ENCODE measurements at regions not wholly inside any gene's neighbourhood (a gene's known extent, or its start where the extent isn't known, plus 50 kb on each side); places are given as distances from the start of the nearest gene placed in this dataset.

GRCh38 chr2:193505620-193506019 is 1310.9 kb upstream of the TMEFF2 start:
- no peak for DNase-seq (ENCODE audit: low read depth)
- no peak overlapping the region for H3K4me3 ChIP-seq (ENCODE audit: low read depth, low read length)
- TF ChIP-seq CTCF (conservative IDR thresholded peaks at IDR 0.05; ENCODE audit: low read depth, low read length): no peak

GRCh38 chr2:193502363-193503035 is 1307.8 kb upstream of the TMEFF2 start:
- no peak overlapping the region for H3K4me3 ChIP-seq (ENCODE audit: low read depth, low read length)
- no peak for TF ChIP-seq CTCF (conservative IDR thresholded peaks at IDR 0.05; ENCODE audit: low read depth, low read length)
- DNase-seq (ENCODE audit: low read depth): no peak

- TF ChIP-seq CTCF (conservative IDR thresholded peaks at IDR 0.05; ENCODE audit: low read depth, low read length): no peak
- DNase-seq (ENCODE audit: low read depth): no peak
- no peak overlapping the region for H3K4me3 ChIP-seq (ENCODE audit: low read depth, low read length)
Observed at GRCh38 chr2:193496786-193497185, 1302.1 kb upstream of the TMEFF2 start.

GRCh38 chr2:193482557-193482956 is 1287.8 kb upstream of the TMEFF2 start:
- no peak overlapping the region for H3K4me3 ChIP-seq (ENCODE audit: low read depth, low read length)
- DNase-seq (ENCODE audit: low read depth): no peak
- no peak for TF ChIP-seq CTCF (conservative IDR thresholded peaks at IDR 0.05; ENCODE audit: low read depth, low read length)

GRCh38 chr2:193480187-193480586 is 1285.5 kb upstream of the TMEFF2 start:
- DNase-seq (ENCODE audit: low read depth): no peak
- TF ChIP-seq CTCF (conservative IDR thresholded peaks at IDR 0.05; ENCODE audit: low read depth, low read length): no peak
- no peak overlapping the region for H3K4me3 ChIP-seq (ENCODE audit: low read depth, low read length)

- DNase-seq (ENCODE audit: low read depth): peak; percentile 2
- H3K4me3 ChIP-seq (ENCODE audit: low read depth, low read length): no peak overlapping the region
- TF ChIP-seq CTCF (conservative IDR thresholded peaks at IDR 0.05; ENCODE audit: low read depth, low read length): no peak
Observed at GRCh38 chr2:193476171-193476800, 1281.6 kb upstream of the TMEFF2 start.

- no peak overlapping the region for H3K4me3 ChIP-seq (ENCODE audit: low read depth, low read length)
- no peak for DNase-seq (ENCODE audit: low read depth)
Observed at GRCh38 chr2:193475038-193475437, 1280.3 kb upstream of the TMEFF2 start.

More at GRCh38 chr2:193475038-193475437, 1280.3 kb upstream of the TMEFF2 start:
- TF ChIP-seq CTCF (conservative IDR thresholded peaks at IDR 0.05; ENCODE audit: low read depth, low read length): no peak

All from choroid plexus epithelial cell (primary cell).